ENCODE measurements at regions not wholly inside any gene's neighbourhood (a gene's known extent, or its start where the extent isn't known, plus 50 kb on each side); places are given as distances from the start of the nearest gene placed in this dataset.

DNA sequence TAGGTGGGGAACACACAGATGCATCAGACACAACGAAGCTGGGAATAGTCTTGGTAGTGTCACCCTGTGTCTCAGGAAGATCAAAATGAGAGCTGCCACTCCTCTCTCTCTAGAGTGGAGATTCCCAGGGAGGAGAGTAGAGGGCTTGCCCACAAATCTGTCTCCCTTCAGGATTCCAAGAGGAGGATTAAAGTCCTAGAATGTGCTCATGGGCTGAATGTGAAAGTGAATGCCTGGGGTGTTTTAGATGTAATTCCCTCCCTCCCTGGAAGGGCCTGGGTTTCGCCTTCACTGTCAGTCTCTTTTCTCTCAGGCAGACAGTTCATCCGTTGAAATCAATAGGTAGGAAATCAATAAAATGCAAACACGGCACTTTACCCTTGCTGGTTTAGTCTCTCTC lies 282.6 kb upstream of the PPARGC1A start:
- Mint-ChIP-seq H3K27me3 (ENCODE audit: insufficient read depth, unreplicated experiment) (no peaks in the 10 kb centered on the region), H3K4me3 (ENCODE audit: unreplicated experiment) (no peak overlapping the region)

GRCh38 chr4:24169956-24170355 lies 280.1 kb upstream of the PPARGC1A start:
- intact Hi-C loops (cut with micrococcal nuclease): no loop called here
- ChIA-PET CTCF (no interaction called here), POLR2A (interaction anchor here (0.9 kb wide), 1 partner anchor 10 kb away, joined by 3 read pairs; no protein-coding TSS in a partner anchor)
- no peaks in the 10 kb centered on the region for H3K27me3 Mint-ChIP-seq (ENCODE audit: insufficient read depth, unreplicated experiment)
- BruUV-seq (replicated peaks): no TSS peak
- H3K27ac Mint-ChIP-seq (ENCODE audit: low read depth, unreplicated experiment): no peak overlapping the region
- DNase-seq (ENCODE audit: unreplicated experiment): no peak
- no peaks in the 10 kb centered on the region for H3K9me3 Mint-ChIP-seq (ENCODE audit: unreplicated experiment)
- no peaks in the 10 kb centered on the region for H3K36me3 Mint-ChIP-seq (ENCODE audit: insufficient read depth, unreplicated experiment)
- H3K4me3 Mint-ChIP-seq (ENCODE audit: unreplicated experiment): no peak overlapping the region
- H3K4me1 Mint-ChIP-seq (ENCODE audit: insufficient read depth, unreplicated experiment): no peaks in the 10 kb centered on the region
- no peak for TF ChIP-seq CTCF (IDR thresholded peaks at IDR 0.05; ENCODE audit: unreplicated experiment)

More for the DNA sequence above, 282.6 kb upstream of the PPARGC1A start:
- Mint-ChIP-seq H3K27ac (ENCODE audit: low read depth, unreplicated experiment) (no peak overlapping the region), H3K36me3 (ENCODE audit: insufficient read depth, unreplicated experiment) (no peaks in the 10 kb centered on the region), H3K9me3 (ENCODE audit: unreplicated experiment) (peaks cover 7% of the 10 kb centered on the region), H3K4me1 (ENCODE audit: insufficient read depth, unreplicated experiment) (no peaks in the 10 kb centered on the region)
- ChIA-PET POLR2A (interaction anchor here (1.2 kb wide), 1 partner anchor 9 kb away, joined by 4 read pairs; no protein-coding TSS in a partner anchor), CTCF (no interaction called here)
- intact Hi-C loops (cut with micrococcal nuclease): no loop called here
- no TSS peak for BruUV-seq (replicated peaks)
- no peak for TF ChIP-seq CTCF (IDR thresholded peaks at IDR 0.05; ENCODE audit: unreplicated experiment)
- no peak for DNase-seq (ENCODE audit: unreplicated experiment)

DNA sequence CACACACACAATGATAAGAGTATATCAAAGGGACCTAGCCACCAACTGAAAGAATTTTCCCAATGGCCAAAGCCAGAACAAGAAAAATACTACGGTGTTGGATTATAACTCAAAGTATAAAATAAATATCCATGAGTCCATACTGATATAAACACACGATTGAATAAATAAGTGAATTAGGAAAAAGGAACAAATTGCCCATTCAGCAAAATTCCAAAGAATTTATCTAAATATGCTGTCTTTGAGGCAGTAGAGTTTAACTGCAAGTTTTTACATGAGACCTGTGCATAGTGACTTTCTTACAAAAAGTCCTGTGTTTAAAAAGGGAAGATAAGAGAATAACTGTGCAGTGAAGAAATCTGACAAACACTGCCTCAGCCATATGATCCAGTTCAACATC lies 278.8 kb upstream of the PPARGC1A start:
- no peak for DNase-seq (ENCODE audit: unreplicated experiment)
- Mint-ChIP-seq H3K27ac (ENCODE audit: low read depth, unreplicated experiment) (no peak overlapping the region), H3K4me3 (ENCODE audit: unreplicated experiment) (no peak overlapping the region), H3K27me3 (ENCODE audit: insufficient read depth, unreplicated experiment) (no peaks in the 10 kb centered on the region), H3K36me3 (ENCODE audit: insufficient read depth, unreplicated experiment) (no peaks in the 10 kb centered on the region), H3K9me3 (ENCODE audit: unreplicated experiment) (no peaks in the 10 kb centered on the region), H3K4me1 (ENCODE audit: insufficient read depth, unreplicated experiment) (peaks cover 5% of the 10 kb centered on the region)
- no TSS peak for BruUV-seq (replicated peaks)
- POLR2A ChIA-PET: no interaction called here
- TF ChIP-seq CTCF (IDR thresholded peaks at IDR 0.05; ENCODE audit: unreplicated experiment): no peak
- CTCF ChIA-PET: no interaction called here
- intact Hi-C loops (cut with micrococcal nuclease): no loop called here

GRCh38 chr4:24166501-24166900 lies 276.7 kb upstream of the PPARGC1A start:
- Mint-ChIP-seq H3K27me3 (ENCODE audit: insufficient read depth, unreplicated experiment) (no peaks in the 10 kb centered on the region), H3K36me3 (ENCODE audit: insufficient read depth, unreplicated experiment) (no peaks in the 10 kb centered on the region), H3K9me3 (ENCODE audit: unreplicated experiment) (no peaks in the 10 kb centered on the region), H3K27ac (ENCODE audit: low read depth, unreplicated experiment) (no peak overlapping the region), H3K4me3 (ENCODE audit: unreplicated experiment) (no peak overlapping the region), H3K4me1 (ENCODE audit: insufficient read depth, unreplicated experiment) (peaks cover 5% of the 10 kb centered on the region)
- CTCF ChIA-PET: interaction anchor here (0.7 kb wide), 1 partner anchor 134 kb away, joined by 3 read pairs; no protein-coding TSS in a partner anchor
- intact Hi-C loops (cut with micrococcal nuclease): no loop called here
- no peak for DNase-seq (ENCODE audit: unreplicated experiment)
- POLR2A ChIA-PET: no interaction called here
- BruUV-seq (replicated peaks): no TSS peak
- TF ChIP-seq CTCF (IDR thresholded peaks at IDR 0.05; ENCODE audit: unreplicated experiment): no peak
